Stomach (tissue), 8 donors: ENCODE measurements at regions not wholly inside any gene's neighbourhood (a gene's known extent, or its start where the extent isn't known, plus 50 kb on each side); places are given as distances from the start of the nearest gene placed in this dataset.
"Not testable (repeated sequence)": the region's sequence is repeated elsewhere in the genome, so short reads cannot be mapped to it uniquely, and the experiment has no call there.

Source experiments
- DNase-seq, 2 donors: peaks; one replicate each; pipeline versions ENCODE4 v3.0.0 to v3.0.0-alpha.2; 2013 to 2019
- H3K27ac ChIP-seq, 5 donors: fragments of 200-600 bp in 4 of 5; sonication (generic) in 4 of 5; one replicate each; pipeline ENCODE4 v1.5.1; 2013 to 2019; ENCODE audit warnings: mild to moderate bottlenecking in 1 of 5, moderate library complexity in 1 of 5
- H3K27me3 ChIP-seq, 3 donors: fragments of 200-600 bp; sonication (generic); one replicate each; pipeline ENCODE4 v1.5.1; 2017 to 2019; ENCODE audit warnings: mixed run types in 1 of 3
- H3K36me3 ChIP-seq, 4 donors: fragments of 200-600 bp; sonication (generic); 1 replicate in 3 of 4; 2 replicates in 1 of 4; pipeline ENCODE4 v1.5.1; 2016 to 2019
- H3K4me1 ChIP-seq, 4 donors: fragments of 200-600 bp; sonication (generic); one replicate each; pipeline ENCODE4 v1.5.1; 2016 to 2019
- H3K4me3 ChIP-seq, 4 donors: fragments of 200-600 bp; sonication (generic) in 3 of 4; one replicate each; pipeline ENCODE4 v1.5.1; 2016 to 2019; ENCODE audit warnings: mild to moderate bottlenecking in 1 of 4
- H3K9me3 ChIP-seq, 4 donors: fragments of 200-600 bp; sonication (generic); one replicate each; pipeline ENCODE4 v1.5.1; 2016 to 2019
- EP300 ChIP-seq: sonication (generic); formaldehyde crosslinking; IDR thresholded peaks from one replicate; pipeline ENCODE4 v1.6.1; 2017; ENCODE audit warnings: antibody characterized with exemption
- POLR2A ChIP-seq, 4 donors: fragments of 450-650 bp; IDR thresholded peaks; one replicate each; pipeline ENCODE4 v1.6.1; 2016; ENCODE audit warnings: antibody characterized with exemption in 4 of 4, control low read depth in 2 of 4, mild to moderate bottlenecking in 1 of 4, moderate library complexity in 1 of 4
- POLR2AphosphoS5 ChIP-seq, 3 donors: sonication (generic); formaldehyde crosslinking; IDR thresholded peaks; one replicate each; pipeline ENCODE4 v1.6.1; 2016; ENCODE audit warnings: antibody characterized with exemption in 3 of 3
- WGBS, 5 donors: extraction: QIAGEN DNeasy Blood & Tissue Kit in 3 of 5; methylation state at CpG; one replicate each; pipeline versions ENCODE4 v1.1.5 to v1.1.7; 2013 to 2018; 5-methylcytosine and 5-hydroxymethylcytosine counted together
- intact Hi-C: fragments of 100-400 bp; cut with DNase I; formaldehyde crosslinking; loops from one replicate; pipeline ENCODE4 v1.15.1; 2023; ENCODE audit warnings: low total_unique reads
- TF ChIP-seq, protein P1 (sequence below), 7 experiments: fragments of 450-650 bp in 4 of 7; fragments of 200-600 bp in 3 of 7; sonication (generic) in 3 of 7; IDR thresholded peaks; one replicate each; pipeline ENCODE4 v1.5.1; 2016 to 2019; ENCODE audit warnings: antibody characterized with exemption in 7 of 7, control low read depth in 2 of 7, mild to moderate bottlenecking in 1 of 7
- donor health status: healthy with polysubstance abuse.
- donor health status: Bipolar disorder and iron deficiency.
- donor health status: healthy.

DNA sequence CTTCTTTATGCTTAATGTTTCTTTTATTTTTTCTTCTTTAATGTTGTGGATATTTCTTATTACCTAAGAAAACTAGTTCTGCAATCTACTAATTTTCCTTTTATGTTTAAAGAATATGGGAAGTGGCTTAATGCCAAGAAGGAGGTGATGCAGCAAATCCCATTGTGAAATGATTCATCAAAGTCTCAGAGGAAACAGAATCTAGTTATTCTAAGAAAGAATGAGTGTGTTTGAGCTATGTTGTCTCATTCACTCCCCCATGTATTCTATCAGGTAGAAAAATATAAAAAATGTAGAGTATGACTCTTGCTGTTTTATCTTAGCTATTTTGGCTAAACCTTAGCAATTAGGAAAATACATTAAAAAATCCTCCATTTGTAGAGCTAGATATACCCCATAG is 659.9 kb upstream of the RGS18 start:
- Histone ChIP-seq H3K27ac (no peak overlapping the region), H3K4me3 (no peak overlapping the region), H3K4me1 (no peaks in the 10 kb centered on the region), H3K36me3 (no peaks in the 10 kb centered on the region), H3K9me3 (no peaks in the 10 kb centered on the region), H3K27me3 (no peaks in the 10 kb centered on the region)
- DNase-seq: no peak
- TF ChIP-seq EP300: no peak
- TF ChIP-seq, protein P1, sequence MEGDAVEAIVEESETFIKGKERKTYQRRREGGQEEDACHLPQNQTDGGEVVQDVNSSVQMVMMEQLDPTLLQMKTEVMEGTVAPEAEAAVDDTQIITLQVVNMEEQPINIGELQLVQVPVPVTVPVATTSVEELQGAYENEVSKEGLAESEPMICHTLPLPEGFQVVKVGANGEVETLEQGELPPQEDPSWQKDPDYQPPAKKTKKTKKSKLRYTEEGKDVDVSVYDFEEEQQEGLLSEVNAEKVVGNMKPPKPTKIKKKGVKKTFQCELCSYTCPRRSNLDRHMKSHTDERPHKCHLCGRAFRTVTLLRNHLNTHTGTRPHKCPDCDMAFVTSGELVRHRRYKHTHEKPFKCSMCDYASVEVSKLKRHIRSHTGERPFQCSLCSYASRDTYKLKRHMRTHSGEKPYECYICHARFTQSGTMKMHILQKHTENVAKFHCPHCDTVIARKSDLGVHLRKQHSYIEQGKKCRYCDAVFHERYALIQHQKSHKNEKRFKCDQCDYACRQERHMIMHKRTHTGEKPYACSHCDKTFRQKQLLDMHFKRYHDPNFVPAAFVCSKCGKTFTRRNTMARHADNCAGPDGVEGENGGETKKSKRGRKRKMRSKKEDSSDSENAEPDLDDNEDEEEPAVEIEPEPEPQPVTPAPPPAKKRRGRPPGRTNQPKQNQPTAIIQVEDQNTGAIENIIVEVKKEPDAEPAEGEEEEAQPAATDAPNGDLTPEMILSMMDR (IDR thresholded peaks at IDR 0.05): no peak
- no peak for TF ChIP-seq POLR2A (IDR thresholded peaks at IDR 0.05)
- no peak for TF ChIP-seq POLR2AphosphoS5 (IDR thresholded peaks at IDR 0.05)
- intact Hi-C loops: no loop called here

DNA sequence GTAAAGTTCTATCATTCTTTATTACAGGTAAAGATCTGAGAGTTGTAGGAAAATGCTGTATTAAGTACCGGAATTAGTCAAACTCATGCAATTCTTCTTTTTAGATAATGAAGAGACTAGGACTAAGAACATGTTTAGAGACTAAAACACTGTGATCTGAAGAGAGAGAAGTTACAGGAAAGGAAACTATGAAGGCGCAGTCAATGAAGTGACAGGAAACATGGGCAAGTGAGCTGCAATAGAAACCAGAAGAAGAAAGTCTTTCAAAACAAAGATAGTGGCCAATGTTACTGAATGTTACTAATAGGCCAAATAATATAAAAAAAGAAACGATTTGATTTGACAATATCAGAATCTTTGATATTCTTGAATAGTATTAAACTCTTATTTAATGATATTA is 659.4 kb upstream of the RGS18 start:
- WGBS, 5 donors: 82 to 88% (median 85%) methylated on average over 3 of the region's 3 CpGs
- no peak overlapping the region for H3K27ac ChIP-seq
- no peak for DNase-seq
- intact Hi-C loops: no loop called here
- H3K4me1 ChIP-seq: no peaks in the 10 kb centered on the region
- H3K9me3 ChIP-seq: no peaks in the 10 kb centered on the region
- H3K27me3 ChIP-seq: no peaks in the 10 kb centered on the region
- TF ChIP-seq, protein P1 (IDR thresholded peaks at IDR 0.05): no peak
- TF ChIP-seq POLR2AphosphoS5 (IDR thresholded peaks at IDR 0.05) (no peak), EP300 (no peak), POLR2A (IDR thresholded peaks at IDR 0.05) (no peak)
- H3K36me3 ChIP-seq: no peaks in the 10 kb centered on the region
- no peak overlapping the region for H3K4me3 ChIP-seq

DNA sequence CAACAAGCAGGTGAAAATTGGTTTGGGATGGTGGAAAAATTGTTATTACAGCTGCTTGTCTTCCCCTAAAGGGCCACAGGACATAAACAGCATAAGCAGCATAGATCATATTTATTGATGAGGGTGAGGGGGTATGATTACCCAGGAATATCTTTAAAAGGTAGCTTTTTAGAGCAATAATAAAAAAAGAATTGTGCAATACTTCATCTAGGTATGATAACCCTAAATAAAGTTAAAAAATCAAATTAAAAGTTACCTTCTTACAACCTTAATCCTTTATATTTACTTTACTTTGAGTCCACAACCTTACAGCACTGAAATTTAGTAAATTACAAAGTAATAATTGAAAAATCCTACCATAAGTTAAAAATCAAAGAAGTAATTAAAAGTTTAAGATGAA is 653.3 kb upstream of the RGS18 start:
- no peaks in the 10 kb centered on the region for H3K4me1 ChIP-seq
- no peaks in the 10 kb centered on the region for H3K9me3 ChIP-seq
- no peaks in the 10 kb centered on the region for H3K27me3 ChIP-seq
- H3K27ac ChIP-seq: no peak overlapping the region
- no peak for DNase-seq
- no peak overlapping the region for H3K4me3 ChIP-seq
- TF ChIP-seq POLR2AphosphoS5 (IDR thresholded peaks at IDR 0.05): no peak
- no peak for TF ChIP-seq POLR2A (IDR thresholded peaks at IDR 0.05)
- TF ChIP-seq, protein P1 (IDR thresholded peaks at IDR 0.05): no peak
- TF ChIP-seq EP300: no peak
- intact Hi-C loops: no loop called here
- H3K36me3 ChIP-seq: no peaks in the 10 kb centered on the region

DNA sequence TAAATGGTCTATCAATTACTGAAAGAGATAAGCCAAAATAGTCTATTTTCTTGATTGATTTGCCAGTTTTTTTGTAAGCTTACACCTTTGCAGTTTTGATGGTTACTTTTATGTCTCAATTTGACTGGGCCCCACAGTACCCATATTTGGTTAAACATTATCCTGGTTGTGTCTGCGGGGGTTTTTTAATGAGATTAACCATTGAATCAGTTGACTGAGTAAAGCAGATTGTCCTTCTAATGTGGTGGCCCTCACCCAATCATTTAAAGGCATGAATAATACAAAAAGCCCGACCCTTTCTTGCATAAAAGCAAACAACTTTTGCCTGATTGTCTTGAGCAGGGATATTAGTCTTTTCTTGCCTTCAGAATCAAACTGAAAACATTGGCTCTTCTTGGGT is 650.0 kb upstream of the RGS18 start:
- H3K36me3 ChIP-seq: no peaks in the 10 kb centered on the region
- no peaks in the 10 kb centered on the region for H3K27me3 ChIP-seq
- 45 to 63% (median 58%) methylated on average over 2 of the region's 2 CpGs for WGBS, 5 donors
- no peaks in the 10 kb centered on the region for H3K4me1 ChIP-seq
- H3K27ac ChIP-seq: no peak overlapping the region
- no peak overlapping the region for H3K4me3 ChIP-seq
- intact Hi-C loops: no loop called here
- no peak for DNase-seq
- H3K9me3 ChIP-seq: peaks cover 0 to 4% (median 2%) of the 10 kb centered on the region in 4 donors
- TF ChIP-seq EP300 (no peak), POLR2A (IDR thresholded peaks at IDR 0.05) (no peak), POLR2AphosphoS5 (IDR thresholded peaks at IDR 0.05) (no peak)
- TF ChIP-seq, protein P1 (IDR thresholded peaks at IDR 0.05): no peak

DNA sequence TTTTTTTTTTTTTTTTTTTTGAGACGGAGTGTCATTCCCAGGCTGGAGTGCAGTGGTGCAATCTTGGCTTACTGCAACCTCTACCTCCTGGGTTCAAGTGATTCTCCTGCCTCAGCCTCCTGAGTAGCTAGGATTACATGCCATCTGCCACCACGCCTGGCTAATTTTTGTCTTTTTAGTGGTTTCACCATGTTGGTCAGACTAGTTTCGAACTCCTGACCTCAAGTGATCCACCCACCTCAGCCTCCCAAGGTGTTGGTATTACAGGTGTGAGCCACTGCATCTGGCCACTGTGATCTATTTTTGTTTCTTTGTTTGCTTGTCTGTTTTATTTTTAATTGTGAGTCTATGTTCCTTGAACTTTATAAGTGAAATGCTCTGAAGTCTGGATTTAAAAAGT is 646.8 kb upstream of the RGS18 start:
- H3K4me1 ChIP-seq, intact Hi-C loops, DNase-seq: not testable (repeated sequence)

More for the DNA sequence above, 646.8 kb upstream of the RGS18 start:
- H3K36me3 ChIP-seq, H3K27ac ChIP-seq, H3K27me3 ChIP-seq, H3K9me3 ChIP-seq, H3K4me3 ChIP-seq: not testable (repeated sequence)
- 86 to 93% (median 91%) methylated on average over 3 of the region's 3 CpGs for WGBS, 5 donors
